GM18517 (cell line): ENCODE measurements at regions not wholly inside any gene's neighbourhood (a gene's known extent, or its start where the extent isn't known, plus 50 kb on each side); places are given as distances from the start of the nearest gene placed in this dataset.
"Not testable (repeated sequence)": the region's sequence is repeated elsewhere in the genome, so short reads cannot be mapped to it uniquely, and the experiment has no call there.

Experiments
- ATAC-seq: cut with Tn5 transposase; IDR thresholded peaks from one replicate; pipeline ENCODE4 v1.9.1; 2021; ENCODE audit warnings: mild to moderate bottlenecking, moderate library complexity; ENCODE audit not compliant: unreplicated experiment

DNA sequence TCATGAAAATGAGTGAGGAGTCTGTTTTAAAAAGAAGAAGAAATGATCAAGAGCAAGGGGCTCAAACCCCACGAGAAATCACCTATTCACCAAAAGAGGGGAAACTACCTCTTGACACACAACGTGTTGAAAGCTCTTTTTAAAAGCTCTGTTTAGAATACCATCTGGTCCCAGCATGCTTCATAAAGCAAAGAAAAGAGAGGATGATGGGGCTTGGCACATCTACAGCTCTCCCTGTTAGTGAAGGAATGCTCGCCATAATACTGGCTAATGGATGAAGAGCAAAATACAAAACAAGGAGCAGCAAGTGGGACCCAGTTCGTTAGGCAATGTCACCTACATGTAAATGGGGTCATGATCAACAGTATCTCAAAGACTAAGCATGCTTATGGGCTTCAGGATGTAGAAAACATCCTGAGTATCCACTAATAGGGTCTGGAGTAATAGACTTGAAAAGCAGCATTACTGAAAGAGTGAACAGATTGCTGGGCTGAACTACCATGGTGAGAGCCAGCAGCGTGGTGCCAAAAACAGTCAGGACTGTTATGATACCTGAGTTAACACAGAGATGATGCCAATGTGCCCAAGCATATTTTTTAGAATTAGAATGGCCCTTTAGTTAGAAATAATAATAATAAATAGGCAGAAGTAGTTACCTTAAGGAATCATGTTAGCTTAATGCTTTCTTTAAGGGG is 159.7 kb upstream of the POU1F1 start:
- no peak for ATAC-seq

DNA sequence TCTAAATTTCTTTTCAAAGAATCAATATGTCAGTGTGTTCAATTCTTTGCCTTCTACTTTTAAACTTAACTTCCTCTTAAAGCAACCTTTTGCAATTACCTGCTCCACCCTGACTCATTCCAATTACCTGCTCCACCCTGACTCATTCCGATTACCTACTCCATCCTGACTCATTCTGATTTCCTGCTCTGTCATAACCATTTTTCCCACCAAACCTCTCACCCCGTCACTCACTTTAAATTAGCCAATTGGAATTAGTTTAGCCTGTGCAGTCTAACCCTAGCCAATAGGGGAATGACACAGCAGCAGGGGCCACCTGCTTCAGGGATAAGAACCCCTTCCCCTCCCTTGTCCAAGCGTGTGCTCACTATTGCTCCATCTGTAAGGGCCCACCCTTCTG is 157.1 kb upstream of the POU1F1 start:
- not testable (repeated sequence) for ATAC-seq

DNA sequence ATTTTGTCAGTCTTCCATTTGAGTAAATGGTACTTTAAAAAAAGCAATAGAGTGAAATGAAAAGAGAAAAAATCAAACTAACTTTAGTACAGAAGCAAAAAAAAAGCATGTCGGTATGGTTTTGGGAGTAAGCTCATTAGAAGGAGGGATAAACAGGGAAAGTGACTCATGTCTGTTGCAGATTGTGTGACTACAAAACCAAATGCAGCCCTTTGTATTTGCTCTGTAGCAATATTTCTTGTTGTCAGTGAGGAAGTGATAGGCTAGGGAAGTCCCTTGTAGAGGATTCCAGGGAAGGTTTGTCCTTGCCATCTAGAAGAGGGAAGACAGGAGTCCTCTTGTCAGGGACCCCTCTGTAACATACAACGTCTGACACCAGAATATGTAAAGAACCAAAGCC is 150.5 kb upstream of the POU1F1 start:
- ATAC-seq, result no peak

DNA sequence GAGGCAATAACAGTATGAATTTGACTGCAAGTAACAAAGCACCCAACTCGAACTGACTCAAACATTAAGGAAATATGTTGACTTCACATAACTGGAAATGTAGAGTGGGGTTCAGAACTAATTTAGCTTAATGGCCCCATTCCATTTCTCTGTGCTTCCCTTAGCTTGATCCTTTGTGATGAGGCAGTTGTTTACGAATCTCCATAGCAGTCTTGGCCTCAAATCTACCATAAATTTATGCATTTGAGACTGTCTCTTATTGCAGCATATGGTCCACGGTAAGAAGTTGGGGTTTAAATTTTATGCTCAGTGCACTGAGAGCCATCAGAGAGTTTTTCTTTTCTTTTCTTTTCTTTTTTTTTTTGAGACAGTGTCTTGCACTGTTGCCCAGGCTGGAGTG is 148.7 kb upstream of the POU1F1 start:
- ATAC-seq, result no peak

DNA sequence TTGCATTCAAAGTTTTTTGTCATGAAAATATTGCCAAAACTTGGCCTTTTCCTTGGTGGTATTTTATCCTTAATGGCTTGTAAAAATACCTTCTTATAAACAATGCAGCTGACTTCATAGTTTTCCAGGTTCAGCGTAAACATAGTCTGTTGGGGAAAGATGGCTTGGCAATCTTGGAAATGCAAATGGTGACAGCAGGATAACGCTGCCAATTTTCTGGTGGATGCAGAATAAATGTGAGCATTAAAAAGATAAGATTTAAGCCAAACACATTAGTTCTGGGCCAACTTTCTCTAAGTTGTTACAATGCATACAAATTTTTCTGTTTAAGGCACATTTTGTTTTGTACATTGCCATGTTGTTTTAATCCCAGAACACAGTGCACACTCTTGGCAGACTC is 147.0 kb upstream of the POU1F1 start:
- ATAC-seq, result no peak

DNA sequence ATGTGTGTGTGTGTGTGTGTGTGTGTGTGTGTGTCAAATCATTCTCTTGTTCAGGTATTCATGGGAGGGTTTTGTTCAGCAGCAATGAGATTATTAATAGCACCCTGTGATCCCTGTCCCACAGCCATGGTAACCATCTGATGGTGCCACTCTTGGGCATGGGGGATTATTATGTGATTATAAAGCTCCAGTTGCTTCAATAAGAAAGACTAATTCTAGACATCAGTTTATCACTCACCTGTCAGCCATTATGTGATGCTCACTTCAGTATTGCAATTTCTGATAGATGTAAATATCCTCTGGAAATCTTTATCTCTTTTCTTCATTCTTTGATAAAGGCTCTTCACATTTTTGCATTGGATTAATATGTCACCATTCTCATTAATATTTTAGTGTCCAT is 145.9 kb upstream of the POU1F1 start:
- no peak for ATAC-seq

DNA sequence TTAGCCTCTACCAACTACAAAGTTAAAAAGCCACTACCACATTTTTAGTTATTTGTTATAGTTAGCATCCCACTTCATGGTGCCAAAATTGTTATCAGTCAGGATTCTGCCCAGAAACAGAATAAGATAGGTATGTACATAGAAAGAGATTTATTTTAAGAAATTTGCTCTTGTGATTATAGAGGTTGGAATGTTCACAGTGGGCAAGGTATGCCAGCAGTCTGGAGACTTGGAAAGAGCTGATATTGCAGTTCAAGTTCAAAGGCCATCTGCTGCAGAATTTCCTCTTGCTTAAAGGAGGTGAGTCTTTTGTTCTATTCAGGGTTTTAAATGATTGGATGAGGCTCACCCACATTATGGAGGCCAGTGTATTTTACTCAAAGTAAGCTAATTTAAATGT is 143.8 kb upstream of the POU1F1 start:
- ATAC-seq, result no peak

DNA sequence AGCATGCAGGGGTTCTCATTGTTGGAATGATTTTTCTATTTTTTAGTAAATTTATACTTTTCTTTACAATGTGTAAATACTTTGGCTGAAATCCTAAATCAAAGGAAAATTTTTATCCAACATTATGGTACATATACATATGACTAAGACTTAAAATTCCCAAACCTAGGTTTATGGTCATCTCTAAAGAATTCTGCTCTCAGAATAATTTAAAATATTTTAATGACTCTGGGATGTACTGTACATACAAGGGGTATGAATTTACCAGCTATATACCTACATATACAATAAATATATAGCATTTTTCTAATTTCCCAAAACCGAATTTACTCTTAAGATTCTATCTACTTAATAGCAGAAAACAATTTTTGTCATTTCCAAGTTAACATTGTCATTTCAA is 137.9 kb upstream of the POU1F1 start:
- no peak for ATAC-seq

DNA sequence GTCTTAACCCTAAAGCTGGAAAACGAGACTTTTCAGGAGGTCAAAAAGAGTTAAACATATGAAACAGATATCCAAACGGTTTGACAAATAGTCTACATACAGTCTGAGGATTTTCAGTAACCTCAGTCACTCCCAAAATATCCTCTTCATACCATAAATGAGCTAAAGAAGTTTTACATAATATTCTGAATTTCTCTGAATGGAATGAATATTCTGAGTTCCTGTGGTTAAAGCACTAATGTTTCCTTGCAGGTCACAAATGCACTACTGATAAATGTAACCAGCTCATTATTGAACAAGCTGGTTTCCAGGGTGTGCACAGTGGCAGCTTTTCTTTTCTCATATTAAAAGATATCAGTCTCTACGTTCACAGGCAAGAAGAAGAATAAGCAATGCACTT is 137.4 kb upstream of the POU1F1 start:
- ATAC-seq, result no peak

DNA sequence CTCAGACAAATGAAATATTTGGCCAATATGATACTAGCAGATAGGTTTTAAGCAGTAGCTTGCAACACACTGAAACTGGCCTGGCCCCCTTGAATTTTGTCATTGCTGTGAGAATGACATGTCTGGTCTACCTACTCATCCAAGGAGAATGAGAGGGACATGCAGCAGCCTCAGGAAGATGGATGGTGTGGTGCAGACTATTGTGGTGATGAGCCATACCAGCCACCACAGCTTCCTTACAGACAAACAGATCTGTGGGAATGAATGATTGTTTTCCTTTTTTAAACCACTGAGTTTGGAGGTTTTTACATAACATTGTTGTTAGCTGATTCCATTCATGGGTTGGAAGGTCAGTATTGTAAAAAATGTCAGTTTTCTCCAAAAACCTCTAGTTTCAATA is 133.7 kb upstream of the POU1F1 start:
- ATAC-seq, result no peak

DNA sequence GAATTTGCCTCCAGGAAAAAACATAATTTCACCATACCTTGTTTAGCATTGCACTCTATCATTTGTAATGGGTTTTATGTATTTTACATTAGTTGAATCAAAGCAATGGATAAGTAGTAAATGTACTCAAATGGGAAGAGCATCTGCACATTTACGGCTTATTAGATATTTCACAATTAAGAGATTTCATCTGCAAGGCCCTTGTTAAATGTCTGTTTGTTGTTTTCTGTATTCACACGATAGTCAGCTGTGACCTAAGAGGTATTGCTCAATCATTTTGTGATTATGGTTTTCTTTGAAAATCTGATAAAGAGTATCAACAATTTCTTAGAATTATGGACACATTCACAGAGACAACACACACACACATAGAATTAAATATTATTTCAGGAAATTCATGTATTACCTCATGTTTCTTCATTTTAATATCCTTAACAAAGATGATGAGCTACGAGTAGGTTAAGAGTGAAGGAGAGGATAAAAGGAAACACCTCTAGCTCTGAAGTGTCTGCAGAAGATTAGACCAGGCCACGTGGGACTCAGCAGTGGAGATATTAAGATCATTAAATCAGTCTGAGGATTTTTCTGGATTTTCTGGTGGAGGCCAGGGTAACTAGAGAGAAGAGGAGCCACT is 121.9 kb upstream of the POU1F1 start:
- ATAC-seq, result no peak

DNA sequence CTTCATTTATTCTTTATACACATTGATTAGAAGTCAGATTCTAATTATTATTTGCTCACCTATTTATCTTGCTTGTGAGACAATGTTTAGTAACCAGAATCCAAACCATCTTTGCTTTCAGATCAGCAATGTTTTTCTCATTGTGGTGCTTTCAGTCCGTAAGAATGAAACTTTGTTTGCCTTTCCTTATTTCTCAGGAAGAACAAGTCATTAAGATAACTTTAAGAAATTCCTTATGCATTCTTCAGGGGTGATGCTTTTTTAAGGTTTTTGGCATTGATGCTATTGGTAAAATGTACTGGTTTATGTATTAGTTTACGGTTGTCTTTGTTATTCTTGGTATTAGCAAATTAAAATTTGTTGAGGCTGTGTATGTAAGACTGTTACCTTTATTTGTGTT is 120.8 kb upstream of the POU1F1 start:
- ATAC-seq, result no peak

DNA sequence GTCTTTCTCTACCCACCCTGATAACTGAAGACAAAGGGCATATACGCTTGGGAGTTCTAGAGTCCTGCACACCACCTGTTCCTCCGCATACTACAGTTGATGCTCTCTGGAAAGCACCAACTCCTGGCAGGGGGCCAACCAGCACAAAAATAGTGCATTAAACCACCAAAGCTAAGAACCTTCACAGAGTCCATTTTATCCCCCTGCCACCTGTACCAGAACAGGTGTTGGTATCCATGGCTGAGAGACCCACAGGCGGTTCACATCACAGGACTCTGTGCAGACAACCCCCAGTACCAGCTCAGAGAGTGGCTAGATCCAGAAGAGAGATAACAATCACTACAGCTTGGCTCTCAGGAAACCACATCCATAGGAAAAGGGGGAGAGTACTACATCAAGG is 114.4 kb upstream of the POU1F1 start:
- ATAC-seq, result no peak

DNA sequence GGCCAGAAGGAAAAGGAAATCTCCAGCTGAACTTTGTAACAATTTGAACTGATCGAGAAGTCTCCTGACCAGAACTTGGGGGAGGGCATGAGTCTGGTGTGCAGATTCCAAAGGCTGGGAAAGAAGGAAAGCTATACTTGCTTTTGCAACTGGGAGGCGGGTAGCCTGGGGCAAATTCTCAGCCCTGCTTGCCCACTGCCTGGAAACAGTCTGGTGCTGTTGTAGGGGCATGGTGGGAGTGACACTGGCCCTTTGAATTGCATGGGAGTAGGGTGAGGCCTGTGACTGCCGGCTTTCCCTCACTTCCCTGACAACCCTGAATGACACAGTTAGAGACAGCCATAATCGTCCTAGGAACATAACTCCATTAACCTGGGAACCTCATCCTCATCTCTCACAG is 114.0 kb upstream of the POU1F1 start:
- ATAC-seq, result no peak

DNA sequence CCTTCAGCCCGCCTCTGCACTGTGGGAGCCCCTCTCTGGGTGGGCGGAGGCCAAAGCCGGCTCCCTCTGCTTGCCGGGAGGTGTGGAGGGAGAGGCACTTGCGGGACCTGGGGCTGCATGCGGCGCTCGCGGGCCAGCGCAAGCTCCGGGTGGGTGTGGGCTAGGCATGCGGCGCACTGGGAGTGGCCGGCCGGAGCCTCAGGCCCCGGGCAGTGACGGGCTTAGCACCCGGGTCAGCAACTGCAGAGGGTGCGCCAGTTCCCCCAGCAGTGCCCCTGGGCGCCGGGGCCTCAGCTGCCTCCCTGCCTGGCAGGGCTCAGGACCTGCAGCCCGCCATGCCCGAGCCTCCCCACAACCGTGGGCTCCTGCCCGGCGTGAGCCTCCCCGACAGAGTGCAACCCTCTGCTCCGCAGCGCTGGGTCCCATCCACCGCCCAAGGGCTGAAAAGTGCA is 98.9 kb upstream of the POU1F1 start:
- no peak for ATAC-seq

DNA sequence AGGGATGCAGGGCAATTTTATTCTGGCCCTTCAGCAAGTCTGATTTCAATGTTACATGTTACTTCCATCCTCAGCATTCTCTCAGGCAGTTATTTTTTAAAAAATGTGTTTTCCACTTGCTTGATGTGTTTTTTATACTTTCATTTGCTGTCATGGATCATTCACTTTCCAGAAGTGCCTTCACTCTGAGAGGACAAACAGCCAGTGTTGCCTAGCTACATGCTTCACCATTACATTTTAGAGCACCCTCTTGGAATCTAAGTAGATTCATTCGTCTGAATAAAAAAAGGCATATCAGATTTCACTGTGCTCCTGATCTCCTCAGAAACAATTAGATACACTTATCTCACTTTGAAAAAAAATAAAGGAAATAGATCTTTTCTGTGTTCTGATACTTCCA is 93.6 kb upstream of the POU1F1 start:
- ATAC-seq, result no peak

DNA sequence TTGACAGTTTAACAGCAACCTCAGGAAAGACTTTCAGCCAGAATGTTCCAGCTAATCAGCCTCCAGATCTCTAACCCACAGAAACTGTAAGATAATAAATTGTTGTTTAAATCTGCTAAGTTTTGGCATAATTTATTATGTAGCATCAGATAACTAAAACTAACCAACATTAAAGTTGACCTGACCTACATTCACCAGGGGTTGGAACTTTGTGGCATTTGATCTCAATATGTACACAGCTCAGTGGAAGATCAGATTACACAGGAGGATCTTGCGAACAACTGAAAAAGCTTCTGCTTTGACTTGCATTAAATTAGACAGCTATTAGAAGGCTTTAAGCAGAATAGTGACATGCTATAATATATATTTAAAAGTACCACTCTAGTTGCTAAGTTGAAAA is 91.4 kb upstream of the POU1F1 start:
- ATAC-seq, result no peak

DNA sequence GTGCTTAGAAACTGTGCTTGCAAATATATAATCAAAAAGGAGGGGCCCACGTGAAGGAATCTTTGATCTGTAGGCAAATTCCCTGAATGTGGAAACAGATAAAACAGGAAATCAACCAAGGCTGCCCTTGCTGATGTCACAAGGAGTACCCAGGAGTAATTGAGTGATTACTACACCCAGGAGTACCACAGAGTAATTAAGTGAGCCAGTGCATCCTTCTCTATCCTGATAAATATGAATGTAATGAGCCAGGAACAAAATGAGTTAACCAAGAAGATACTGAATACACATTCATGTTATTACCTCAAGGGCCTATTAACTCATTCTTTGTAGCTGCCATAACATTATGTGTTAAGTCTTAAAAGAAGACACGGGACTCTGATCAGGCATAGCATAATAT is 87.3 kb upstream of the POU1F1 start:
- no peak for ATAC-seq

DNA sequence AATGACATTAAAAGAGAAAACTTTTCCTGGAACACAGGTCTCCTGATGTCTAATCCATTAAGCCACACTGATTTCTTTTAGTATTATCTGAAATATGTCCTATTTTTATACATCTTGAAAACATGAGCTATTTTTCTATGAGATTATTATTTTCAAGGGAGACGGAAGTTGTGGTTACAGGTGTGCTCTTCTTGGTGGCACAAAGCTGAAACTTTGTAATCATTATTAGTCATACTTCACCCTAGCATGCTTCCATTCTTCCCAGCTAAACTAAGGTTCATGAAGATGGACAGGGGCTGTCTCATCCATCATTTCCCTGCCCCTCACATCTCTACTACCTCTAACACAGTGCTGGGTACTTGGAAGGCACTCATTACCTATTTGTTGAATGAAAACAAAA is 85.6 kb upstream of the POU1F1 start:
- ATAC-seq, result no peak

DNA sequence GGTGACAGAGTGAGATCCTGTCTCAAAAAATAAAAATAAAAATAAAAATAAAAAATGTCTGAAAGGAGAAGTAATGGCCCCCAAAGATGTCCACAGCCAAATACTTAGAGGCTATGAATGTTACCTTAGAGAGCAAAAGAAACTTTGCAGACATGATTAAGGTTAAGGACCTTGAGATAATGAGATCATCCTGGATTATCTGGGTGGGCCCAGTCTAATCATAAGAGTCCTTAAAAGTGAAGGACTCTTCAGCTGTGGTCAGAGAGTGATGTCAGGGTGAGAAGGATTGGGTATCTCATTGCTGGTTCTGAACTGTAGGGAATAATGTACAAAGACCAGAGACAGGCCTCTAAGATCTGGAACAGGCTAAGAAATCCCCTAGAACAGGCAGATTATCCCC is 84.9 kb upstream of the POU1F1 start:
- no peak for ATAC-seq

DNA sequence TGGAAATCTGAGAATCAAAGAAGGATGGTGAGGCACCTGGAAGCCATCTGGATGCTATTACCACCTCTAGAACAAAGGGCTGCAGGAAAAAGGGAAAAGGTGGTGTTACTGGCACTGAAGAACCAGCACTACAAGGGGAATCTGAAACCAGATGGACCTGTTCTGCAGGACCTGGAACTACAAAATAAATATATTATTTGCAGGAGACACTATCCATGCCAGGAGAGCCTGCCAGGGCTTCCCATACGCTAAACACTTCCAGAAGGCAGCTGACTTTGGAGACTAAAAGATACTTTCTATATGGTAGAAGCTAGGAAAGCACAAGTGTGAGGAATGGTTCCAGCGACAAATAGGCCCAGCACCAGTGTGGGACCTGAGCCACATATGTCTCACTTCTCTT is 83.4 kb upstream of the POU1F1 start:
- no peak for ATAC-seq

DNA sequence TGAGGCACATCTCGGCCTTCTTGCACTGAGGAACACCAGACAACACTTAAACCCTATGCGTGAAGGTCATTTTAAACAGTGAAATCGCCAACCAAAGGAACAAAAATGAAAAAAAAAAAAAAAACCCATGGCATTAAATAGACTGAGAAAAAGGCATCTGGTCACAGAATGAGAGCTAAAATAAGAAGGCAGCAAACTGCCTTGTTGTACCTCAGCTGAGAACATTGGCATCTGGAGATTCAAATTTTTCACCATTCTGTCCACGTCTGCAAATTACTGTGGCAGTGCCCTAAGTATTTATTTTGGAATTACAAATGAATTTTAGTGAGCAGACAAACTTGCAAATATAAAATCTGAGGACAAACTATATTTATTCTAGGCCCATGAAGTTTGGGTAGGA is 82.6 kb upstream of the POU1F1 start:
- ATAC-seq, result no peak

DNA sequence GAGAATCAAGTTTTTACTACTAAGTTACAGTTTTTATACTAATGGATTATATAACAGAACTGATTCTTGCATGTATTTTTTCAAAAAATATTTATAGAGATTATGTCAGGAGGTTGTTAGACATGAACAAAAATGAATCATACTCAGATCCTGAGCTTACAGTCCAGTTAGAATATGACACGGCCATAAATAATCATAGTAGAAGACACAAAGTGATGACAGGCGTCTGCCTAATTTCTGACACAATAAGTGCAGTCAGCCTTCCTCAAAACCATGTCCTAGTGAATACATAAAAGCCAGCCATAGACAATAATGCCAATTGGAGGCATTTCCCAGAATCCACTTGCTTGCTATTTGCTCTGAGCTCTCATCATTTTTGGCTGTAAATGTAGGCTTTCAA is 81.7 kb upstream of the POU1F1 start:
- no peak for ATAC-seq
